ENCODE measurements at regions not wholly inside any gene's neighbourhood (a gene's known extent, or its start where the extent isn't known, plus 50 kb on each side); places are given as distances from the start of the nearest gene placed in this dataset.
"Not testable (repeated sequence)": the region's sequence is repeated elsewhere in the genome, so short reads cannot be mapped to it uniquely, and the experiment has no call there.

DNA sequence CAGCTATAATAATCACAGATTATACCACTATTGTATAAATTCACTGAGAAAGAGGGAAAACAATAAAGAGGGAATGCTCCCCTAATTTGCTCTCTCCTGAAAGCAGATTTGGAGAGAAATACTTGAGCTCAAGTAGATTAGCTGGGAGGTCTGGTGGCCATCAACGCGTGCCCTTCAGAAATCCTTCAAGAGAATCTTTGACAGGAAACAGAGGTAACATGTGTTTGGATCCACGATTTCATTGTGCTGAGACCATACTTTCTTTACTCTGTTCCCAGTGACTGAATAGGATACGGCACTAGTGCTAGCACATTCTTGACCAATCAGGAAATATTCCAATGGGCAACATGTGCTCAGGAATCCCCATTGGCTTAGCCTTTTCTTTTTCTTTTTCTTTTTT lies 1395.3 kb downstream of the RAPGEF2 start:
- Histone ChIP-seq H3K27me3 (ENCODE audit: control insufficient read depth, insufficient read depth, low read length) (no peaks in the 10 kb centered on the region), H3K36me3 (ENCODE audit: control insufficient read depth, insufficient read depth, low read length) (no peaks in the 10 kb centered on the region), H3K4me3 (ENCODE audit: low read depth, low read length) (no peak overlapping the region), H3K9ac (ENCODE audit: low read depth, low read length) (no peak overlapping the region), H3K4me1 (ENCODE audit: control insufficient read depth, insufficient read depth, low read length) (no peaks in the 10 kb centered on the region), H3K9me3 (ENCODE audit: control insufficient read depth, insufficient read depth, low read length) (no peaks in the 10 kb centered on the region)

GRCh38 chr4:160505724-160506123 lies 1402.8 kb downstream of the RAPGEF2 start:
- H3K4me1 ChIP-seq (ENCODE audit: control insufficient read depth, insufficient read depth, low read length), result no peaks in the 10 kb centered on the region
- no peaks in the 10 kb centered on the region for H3K36me3 ChIP-seq (ENCODE audit: control insufficient read depth, insufficient read depth, low read length)
- H3K9me3 ChIP-seq (ENCODE audit: control insufficient read depth, insufficient read depth, low read length), result no peaks in the 10 kb centered on the region
- no peak overlapping the region for H3K9ac ChIP-seq (ENCODE audit: low read depth, low read length)
- no peaks in the 10 kb centered on the region for H3K27me3 ChIP-seq (ENCODE audit: control insufficient read depth, insufficient read depth, low read length)
- no peak overlapping the region for H3K4me3 ChIP-seq (ENCODE audit: low read depth, low read length)

GRCh38 chr4:160510928-160511327 lies 1408.0 kb downstream of the RAPGEF2 start:
- Histone ChIP-seq H3K9me3 (ENCODE audit: control insufficient read depth, insufficient read depth, low read length) (no peaks in the 10 kb centered on the region), H3K27me3 (ENCODE audit: control insufficient read depth, insufficient read depth, low read length) (no peaks in the 10 kb centered on the region), H3K36me3 (ENCODE audit: control insufficient read depth, insufficient read depth, low read length) (no peaks in the 10 kb centered on the region), H3K4me1 (ENCODE audit: control insufficient read depth, insufficient read depth, low read length) (no peaks in the 10 kb centered on the region), H3K9ac (ENCODE audit: low read depth, low read length) (no peak overlapping the region), H3K4me3 (ENCODE audit: low read depth, low read length) (no peak overlapping the region)

DNA sequence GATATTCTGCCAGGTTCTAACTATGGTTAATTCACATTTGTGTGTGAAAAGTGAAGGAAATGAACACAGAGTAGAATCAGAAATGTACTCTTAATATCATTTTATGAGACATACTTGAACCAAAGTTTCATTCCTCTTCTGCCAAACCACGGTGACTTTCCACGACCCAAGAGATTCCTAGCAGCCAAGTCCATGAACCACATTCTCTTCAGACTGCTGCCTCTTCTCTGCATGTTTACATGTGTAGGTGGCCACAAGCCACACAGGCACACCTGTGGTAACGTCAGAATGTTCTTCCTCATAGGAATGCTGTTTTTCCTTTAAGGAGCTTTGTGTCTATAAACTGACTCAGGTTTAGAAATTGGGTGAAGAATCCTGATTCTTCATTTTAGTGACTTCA lies 1411.2 kb downstream of the RAPGEF2 start:
- Histone ChIP-seq H3K9ac (ENCODE audit: low read depth, low read length) (no peak overlapping the region), H3K9me3 (ENCODE audit: control insufficient read depth, insufficient read depth, low read length) (no peaks in the 10 kb centered on the region), H3K36me3 (ENCODE audit: control insufficient read depth, insufficient read depth, low read length) (no peaks in the 10 kb centered on the region), H3K4me1 (ENCODE audit: control insufficient read depth, insufficient read depth, low read length) (no peaks in the 10 kb centered on the region), H3K4me3 (ENCODE audit: low read depth, low read length) (no peak overlapping the region), H3K27me3 (ENCODE audit: control insufficient read depth, insufficient read depth, low read length) (no peaks in the 10 kb centered on the region)

GRCh38 chr4:160523231-160523630 lies 1420.4 kb downstream of the RAPGEF2 start:
- no peaks in the 10 kb centered on the region for H3K4me1 ChIP-seq (ENCODE audit: control insufficient read depth, insufficient read depth, low read length)
- no peaks in the 10 kb centered on the region for H3K9me3 ChIP-seq (ENCODE audit: control insufficient read depth, insufficient read depth, low read length)
- H3K9ac ChIP-seq (ENCODE audit: low read depth, low read length), result no peak overlapping the region
- no peaks in the 10 kb centered on the region for H3K36me3 ChIP-seq (ENCODE audit: control insufficient read depth, insufficient read depth, low read length)
- H3K4me3 ChIP-seq (ENCODE audit: low read depth, low read length), result no peak overlapping the region
- H3K27me3 ChIP-seq (ENCODE audit: control insufficient read depth, insufficient read depth, low read length), result no peaks in the 10 kb centered on the region

DNA sequence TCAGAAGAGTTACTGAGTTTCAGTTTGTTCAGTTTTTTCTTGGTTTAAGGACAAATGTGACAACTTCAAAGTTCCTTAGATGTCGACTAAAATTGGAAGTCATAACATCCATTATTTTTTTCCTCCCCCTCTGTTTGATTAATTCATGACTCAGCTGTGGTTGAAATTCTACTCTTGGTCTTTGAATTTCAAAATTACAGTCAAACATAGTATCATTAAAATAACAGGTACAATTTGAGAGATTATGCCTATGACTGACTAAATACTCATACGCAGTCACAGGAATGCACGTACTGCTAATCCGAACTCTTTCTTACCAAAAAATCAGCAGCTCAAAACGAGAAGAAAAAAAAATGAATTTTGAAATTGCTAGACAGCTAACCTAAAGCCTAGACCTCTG lies 1434.8 kb downstream of the RAPGEF2 start:
- Histone ChIP-seq H3K9ac (ENCODE audit: low read depth, low read length) (no peak overlapping the region), H3K36me3 (ENCODE audit: control insufficient read depth, insufficient read depth, low read length) (no peaks in the 10 kb centered on the region), H3K4me1 (ENCODE audit: control insufficient read depth, insufficient read depth, low read length) (no peaks in the 10 kb centered on the region), H3K9me3 (ENCODE audit: control insufficient read depth, insufficient read depth, low read length) (no peaks in the 10 kb centered on the region), H3K27me3 (ENCODE audit: control insufficient read depth, insufficient read depth, low read length) (no peaks in the 10 kb centered on the region), H3K4me3 (ENCODE audit: low read depth, low read length) (no peak overlapping the region)

DNA sequence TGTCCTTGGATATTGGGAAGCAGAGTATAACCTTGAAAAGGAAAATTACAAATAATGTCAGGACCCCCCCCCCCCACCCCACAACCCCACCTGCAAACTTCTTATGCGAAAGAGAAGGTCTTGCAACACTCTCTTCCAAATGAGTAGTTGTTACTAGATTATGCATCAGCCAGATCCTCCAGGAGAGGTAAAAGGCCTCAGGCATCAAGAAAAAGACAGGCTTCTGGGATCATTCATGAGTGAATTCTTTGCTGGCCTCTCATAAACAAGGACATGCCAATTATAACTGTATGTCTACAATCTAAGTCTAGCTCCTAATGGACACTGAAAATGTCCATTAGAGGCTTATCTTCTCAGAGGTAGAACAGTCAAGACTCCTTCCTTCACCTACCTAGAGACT lies 1443.3 kb downstream of the RAPGEF2 start:
- H3K9me3 ChIP-seq (ENCODE audit: control insufficient read depth, insufficient read depth, low read length), result no peaks in the 10 kb centered on the region
- no peak overlapping the region for H3K9ac ChIP-seq (ENCODE audit: low read depth, low read length)
- no peaks in the 10 kb centered on the region for H3K4me1 ChIP-seq (ENCODE audit: control insufficient read depth, insufficient read depth, low read length)
- H3K36me3 ChIP-seq (ENCODE audit: control insufficient read depth, insufficient read depth, low read length), result no peaks in the 10 kb centered on the region
- H3K27me3 ChIP-seq (ENCODE audit: control insufficient read depth, insufficient read depth, low read length), result no peaks in the 10 kb centered on the region
- no peak overlapping the region for H3K4me3 ChIP-seq (ENCODE audit: low read depth, low read length)

DNA sequence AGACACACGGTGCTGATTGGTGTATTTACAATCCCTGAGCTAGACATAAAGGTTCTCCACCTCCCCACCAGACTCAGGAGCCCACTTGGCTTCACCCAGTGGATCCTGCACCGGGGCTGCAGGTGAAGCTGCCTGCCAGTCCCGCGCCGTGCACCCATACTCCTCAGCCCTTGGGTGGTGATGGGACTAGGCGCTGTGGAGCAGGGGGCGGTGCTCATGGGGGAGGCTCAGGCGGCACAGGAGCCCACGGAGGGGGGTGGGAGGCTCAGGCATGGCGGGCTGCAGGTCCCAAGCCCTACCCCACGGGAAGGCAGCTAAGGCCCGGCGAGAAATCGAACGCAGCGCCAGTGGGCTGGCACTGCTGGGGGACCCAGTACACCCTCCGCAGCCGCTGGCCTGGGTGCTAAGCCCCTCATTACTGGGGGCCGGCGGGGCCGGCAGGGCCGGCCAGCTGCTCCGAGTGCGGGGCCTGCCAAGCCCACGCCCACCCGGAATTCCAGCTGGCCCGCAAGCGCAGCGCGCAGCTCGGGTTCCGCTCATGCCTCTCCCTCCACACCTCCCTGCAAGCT lies 1447.2 kb downstream of the RAPGEF2 start:
- H3K4me3 ChIP-seq (ENCODE audit: low read depth, low read length); H3K9me3 ChIP-seq (ENCODE audit: control insufficient read depth, insufficient read depth, low read length); H3K27me3 ChIP-seq (ENCODE audit: control insufficient read depth, insufficient read depth, low read length); H3K4me1 ChIP-seq (ENCODE audit: control insufficient read depth, insufficient read depth, low read length); H3K9ac ChIP-seq (ENCODE audit: low read depth, low read length); H3K36me3 ChIP-seq (ENCODE audit: control insufficient read depth, insufficient read depth, low read length): not testable (repeated sequence)

DNA sequence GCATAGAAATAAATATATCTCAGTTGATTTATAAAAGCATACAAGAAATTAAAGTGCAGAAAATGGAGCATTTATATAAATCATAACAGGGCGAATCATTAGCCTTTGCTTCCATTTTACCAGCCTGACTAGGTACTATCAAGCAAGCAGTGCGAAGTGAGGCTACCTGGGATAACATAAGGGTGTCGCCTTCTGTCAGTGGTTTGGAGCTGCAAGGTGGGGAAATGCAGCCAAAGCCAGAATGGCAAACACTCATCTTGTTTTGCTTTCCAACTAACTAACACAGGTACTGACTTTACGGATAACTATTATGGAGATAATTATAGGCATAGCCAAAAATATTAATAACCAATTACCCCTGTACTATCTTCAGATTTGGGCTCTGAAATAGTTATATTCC lies 1459.8 kb downstream of the RAPGEF2 start:
- Histone ChIP-seq H3K4me3 (ENCODE audit: low read depth, low read length) (no peak overlapping the region), H3K9me3 (ENCODE audit: control insufficient read depth, insufficient read depth, low read length) (no peaks in the 10 kb centered on the region), H3K36me3 (ENCODE audit: control insufficient read depth, insufficient read depth, low read length) (no peaks in the 10 kb centered on the region), H3K4me1 (ENCODE audit: control insufficient read depth, insufficient read depth, low read length) (no peaks in the 10 kb centered on the region), H3K9ac (ENCODE audit: low read depth, low read length) (no peak overlapping the region), H3K27me3 (ENCODE audit: control insufficient read depth, insufficient read depth, low read length) (no peaks in the 10 kb centered on the region)

- no peaks in the 10 kb centered on the region for H3K36me3 ChIP-seq (ENCODE audit: control insufficient read depth, insufficient read depth, low read length)
- H3K9me3 ChIP-seq (ENCODE audit: control insufficient read depth, insufficient read depth, low read length), result no peaks in the 10 kb centered on the region
- H3K27me3 ChIP-seq (ENCODE audit: control insufficient read depth, insufficient read depth, low read length), result no peaks in the 10 kb centered on the region
- no peaks in the 10 kb centered on the region for H3K4me1 ChIP-seq (ENCODE audit: control insufficient read depth, insufficient read depth, low read length)
- H3K4me3 ChIP-seq (ENCODE audit: low read depth, low read length), result no peak overlapping the region
- no peak overlapping the region for H3K9ac ChIP-seq (ENCODE audit: low read depth, low read length)
Observed at GRCh38 chr4:160563552-160564282, 1460.8 kb downstream of the RAPGEF2 start.

DNA sequence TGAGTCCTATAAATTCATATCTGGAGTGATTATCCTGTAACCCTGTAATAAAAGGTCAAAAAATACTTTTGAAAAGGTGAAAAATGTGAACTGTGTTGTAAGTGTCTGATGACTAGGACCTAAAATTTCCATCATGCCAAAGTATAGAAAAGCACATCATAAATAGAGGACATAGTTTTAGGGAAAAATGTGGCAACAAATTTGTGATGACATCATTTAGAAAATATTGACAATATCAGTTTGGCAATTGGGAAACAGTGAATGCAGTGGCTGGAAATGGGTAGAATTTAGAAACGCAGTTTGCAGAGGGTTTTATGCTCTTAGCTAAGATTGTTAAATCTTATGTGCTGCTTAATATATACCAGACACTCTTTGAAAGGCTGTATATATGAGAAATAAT lies 1464.8 kb downstream of the RAPGEF2 start:
- Histone ChIP-seq H3K36me3 (ENCODE audit: control insufficient read depth, insufficient read depth, low read length) (no peaks in the 10 kb centered on the region), H3K9ac (ENCODE audit: low read depth, low read length) (no peak overlapping the region), H3K9me3 (ENCODE audit: control insufficient read depth, insufficient read depth, low read length) (no peaks in the 10 kb centered on the region), H3K4me1 (ENCODE audit: control insufficient read depth, insufficient read depth, low read length) (no peaks in the 10 kb centered on the region), H3K4me3 (ENCODE audit: low read depth, low read length) (no peak overlapping the region), H3K27me3 (ENCODE audit: control insufficient read depth, insufficient read depth, low read length) (no peaks in the 10 kb centered on the region)

DNA sequence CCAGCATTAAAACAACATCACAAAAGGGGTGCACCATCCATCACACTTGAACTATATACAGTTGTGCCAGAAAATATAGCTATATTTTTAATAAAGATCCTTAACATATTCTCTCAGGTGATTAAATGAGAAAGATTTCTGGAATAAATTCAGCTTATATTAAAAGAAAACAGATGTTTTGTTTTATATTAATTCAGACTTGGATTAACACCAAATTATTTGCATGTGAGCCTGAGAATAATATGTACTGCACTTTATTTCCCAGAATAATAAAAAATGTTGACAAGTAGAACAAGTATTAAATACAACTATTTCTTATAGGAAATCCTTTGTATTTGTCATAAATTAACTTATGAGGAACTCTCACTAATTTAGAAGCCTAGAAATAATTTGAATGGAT lies 1467.4 kb downstream of the RAPGEF2 start:
- no peaks in the 10 kb centered on the region for H3K9me3 ChIP-seq (ENCODE audit: control insufficient read depth, insufficient read depth, low read length)
- H3K27me3 ChIP-seq (ENCODE audit: control insufficient read depth, insufficient read depth, low read length), result no peaks in the 10 kb centered on the region
- H3K36me3 ChIP-seq (ENCODE audit: control insufficient read depth, insufficient read depth, low read length), result no peaks in the 10 kb centered on the region
- H3K4me3 ChIP-seq (ENCODE audit: low read depth, low read length), result no peak overlapping the region
- H3K4me1 ChIP-seq (ENCODE audit: control insufficient read depth, insufficient read depth, low read length), result no peaks in the 10 kb centered on the region
- no peak overlapping the region for H3K9ac ChIP-seq (ENCODE audit: low read depth, low read length)

All from iPS-15b (cell line).